ENCODE measurements at regions not wholly inside any gene's neighbourhood (a gene's known extent, or its start where the extent isn't known, plus 50 kb on each side); places are given as distances from the start of the nearest gene placed in this dataset.

DNA sequence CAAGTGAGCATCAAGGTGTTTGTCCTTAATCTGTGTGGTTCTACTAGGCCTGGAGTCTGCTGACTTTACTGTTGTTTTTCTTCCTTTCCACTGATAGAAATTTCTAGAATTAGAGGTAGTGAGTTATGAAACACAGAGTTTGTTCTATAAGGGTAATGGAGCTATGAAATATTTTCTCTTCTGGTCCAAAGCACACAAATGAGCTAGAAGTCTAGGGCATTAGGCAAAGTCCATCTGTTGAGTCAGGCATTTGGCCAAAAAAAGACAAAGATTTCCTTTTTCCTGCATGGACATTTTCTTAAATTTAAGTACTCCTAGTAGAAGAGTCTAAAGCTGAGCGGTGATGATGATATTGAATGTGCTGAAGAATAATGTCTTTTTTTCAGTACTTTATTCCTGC, 174.3 kb upstream of the STXBP5 start:
- H3K36me3 ChIP-seq, result no peaks in the 10 kb centered on the region
- H3K4me3 ChIP-seq, result no peak overlapping the region
- no peaks in the 10 kb centered on the region for H3K4me1 ChIP-seq (ENCODE audit: insufficient read depth)
- WGBS, 3 donors, result 92 to 100% (median 97%) methylated on average over 1 of the region's 1 CpG
- DNase-seq, result no peak
- H3K9me3 ChIP-seq, result no peaks in the 10 kb centered on the region
- H3K27ac ChIP-seq, result no peak overlapping the region
- intact Hi-C loops (cut with DNase I), result no loop called here
- H3K27me3 ChIP-seq, result no peaks in the 10 kb centered on the region
- TF ChIP-seq POLR2A (IDR thresholded peaks at IDR 0.05) (no peak), EP300 (IDR thresholded peaks at IDR 0.05) (no peak)
- TF ChIP-seq, protein P1, sequence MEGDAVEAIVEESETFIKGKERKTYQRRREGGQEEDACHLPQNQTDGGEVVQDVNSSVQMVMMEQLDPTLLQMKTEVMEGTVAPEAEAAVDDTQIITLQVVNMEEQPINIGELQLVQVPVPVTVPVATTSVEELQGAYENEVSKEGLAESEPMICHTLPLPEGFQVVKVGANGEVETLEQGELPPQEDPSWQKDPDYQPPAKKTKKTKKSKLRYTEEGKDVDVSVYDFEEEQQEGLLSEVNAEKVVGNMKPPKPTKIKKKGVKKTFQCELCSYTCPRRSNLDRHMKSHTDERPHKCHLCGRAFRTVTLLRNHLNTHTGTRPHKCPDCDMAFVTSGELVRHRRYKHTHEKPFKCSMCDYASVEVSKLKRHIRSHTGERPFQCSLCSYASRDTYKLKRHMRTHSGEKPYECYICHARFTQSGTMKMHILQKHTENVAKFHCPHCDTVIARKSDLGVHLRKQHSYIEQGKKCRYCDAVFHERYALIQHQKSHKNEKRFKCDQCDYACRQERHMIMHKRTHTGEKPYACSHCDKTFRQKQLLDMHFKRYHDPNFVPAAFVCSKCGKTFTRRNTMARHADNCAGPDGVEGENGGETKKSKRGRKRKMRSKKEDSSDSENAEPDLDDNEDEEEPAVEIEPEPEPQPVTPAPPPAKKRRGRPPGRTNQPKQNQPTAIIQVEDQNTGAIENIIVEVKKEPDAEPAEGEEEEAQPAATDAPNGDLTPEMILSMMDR (IDR thresholded peaks at IDR 0.05), result no peak

GRCh38 chr6:147033267-147033666, 170.9 kb upstream of the STXBP5 start:
- H3K4me3 ChIP-seq, result no peak overlapping the region
- 54 to 71% (median 61%) methylated on average over 2 of the region's 2 CpGs for WGBS, 3 donors
- intact Hi-C loops (cut with DNase I), result no loop called here
- H3K27me3 ChIP-seq, result no peaks in the 10 kb centered on the region
- H3K4me1 ChIP-seq (ENCODE audit: insufficient read depth), result no peaks in the 10 kb centered on the region
- TF ChIP-seq, protein P1 (IDR thresholded peaks at IDR 0.05), result no peak
- TF ChIP-seq POLR2A (IDR thresholded peaks at IDR 0.05), result no peak
- no peak for TF ChIP-seq EP300 (IDR thresholded peaks at IDR 0.05)
- no peaks in the 10 kb centered on the region for H3K9me3 ChIP-seq
- DNase-seq, result no peak
- H3K27ac ChIP-seq, result no peak overlapping the region
- H3K36me3 ChIP-seq, result no peaks in the 10 kb centered on the region

GRCh38 chr6:147035886-147036285, 168.3 kb upstream of the STXBP5 start:
- TF ChIP-seq, protein P1 (IDR thresholded peaks at IDR 0.05), result no peak
- TF ChIP-seq EP300 (IDR thresholded peaks at IDR 0.05), result no peak
- TF ChIP-seq POLR2A (IDR thresholded peaks at IDR 0.05), result no peak
- 71 to 86% (median 77%) methylated on average over 2 of the region's 2 CpGs for WGBS, 3 donors
- Histone ChIP-seq H3K36me3 (no peaks in the 10 kb centered on the region), H3K4me1 (ENCODE audit: insufficient read depth) (no peaks in the 10 kb centered on the region), H3K27me3 (no peaks in the 10 kb centered on the region), H3K9me3 (no peaks in the 10 kb centered on the region), H3K27ac (no peak overlapping the region), H3K4me3 (no peak overlapping the region)
- DNase-seq, result no peak
- intact Hi-C loops (cut with DNase I), result no loop called here

GRCh38 chr6:147037881-147038280, 166.3 kb upstream of the STXBP5 start:
- no peak overlapping the region for H3K27ac ChIP-seq
- no peak overlapping the region for H3K4me3 ChIP-seq
- no peaks in the 10 kb centered on the region for H3K4me1 ChIP-seq (ENCODE audit: insufficient read depth)
- DNase-seq, result no peak
- H3K36me3 ChIP-seq, result no peaks in the 10 kb centered on the region
- no peaks in the 10 kb centered on the region for H3K27me3 ChIP-seq
- WGBS, 3 donors, result 78% methylated on average over 2 of the region's 2 CpGs
- no peaks in the 10 kb centered on the region for H3K9me3 ChIP-seq
- TF ChIP-seq EP300 (IDR thresholded peaks at IDR 0.05) (no peak), POLR2A (IDR thresholded peaks at IDR 0.05) (no peak)
- TF ChIP-seq, protein P1 (IDR thresholded peaks at IDR 0.05), result no peak
- intact Hi-C loops (cut with DNase I), result no loop called here

Data from ovary (tissue), 7 donors.